Loucy (cell line): ENCODE measurements at regions not wholly inside any gene's neighbourhood (a gene's known extent, or its start where the extent isn't known, plus 50 kb on each side); places are given as distances from the start of the nearest gene placed in this dataset.

Experiments
- EZH2phosphoT487 ChIP-seq: fragments of 200-600 bp; IDR thresholded peaks from 2 replicates; pipeline ENCODE4 v1.6.1; 2018; ENCODE audit warnings: antibody characterized with exemption, mild to moderate bottlenecking, moderate library complexity, borderline replicate concordance
- TF ChIP-seq, protein P1 (sequence below): fragments of 200-600 bp; sonication (generic); conservative IDR thresholded peaks from 2 replicates; pipeline ENCODE4 v1.5.1; 2014; ENCODE audit warnings: mild to moderate bottlenecking, antibody characterized with exemption, low read length

DNA sequence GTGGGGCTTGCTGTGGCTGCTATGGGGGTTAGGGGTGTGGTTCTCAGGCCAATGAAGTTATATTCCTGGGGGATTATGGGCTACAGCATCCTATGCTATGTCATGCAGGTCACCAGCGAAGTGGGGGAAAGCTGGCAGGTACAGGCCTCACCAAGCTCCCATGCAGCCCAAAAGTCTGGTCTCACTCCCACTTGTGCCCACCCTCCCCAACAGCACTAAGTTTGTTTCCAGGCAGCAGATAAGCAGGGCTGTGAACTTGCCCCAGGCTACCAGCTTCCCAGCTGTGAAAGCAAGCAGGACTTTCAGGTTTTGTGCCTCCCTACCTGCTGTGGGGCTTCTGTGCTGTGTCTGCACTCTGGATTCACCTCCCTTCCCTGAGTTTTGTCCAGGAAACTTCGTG, 469.7 kb downstream of the CPS1 start:
- TF ChIP-seq, protein P1, sequence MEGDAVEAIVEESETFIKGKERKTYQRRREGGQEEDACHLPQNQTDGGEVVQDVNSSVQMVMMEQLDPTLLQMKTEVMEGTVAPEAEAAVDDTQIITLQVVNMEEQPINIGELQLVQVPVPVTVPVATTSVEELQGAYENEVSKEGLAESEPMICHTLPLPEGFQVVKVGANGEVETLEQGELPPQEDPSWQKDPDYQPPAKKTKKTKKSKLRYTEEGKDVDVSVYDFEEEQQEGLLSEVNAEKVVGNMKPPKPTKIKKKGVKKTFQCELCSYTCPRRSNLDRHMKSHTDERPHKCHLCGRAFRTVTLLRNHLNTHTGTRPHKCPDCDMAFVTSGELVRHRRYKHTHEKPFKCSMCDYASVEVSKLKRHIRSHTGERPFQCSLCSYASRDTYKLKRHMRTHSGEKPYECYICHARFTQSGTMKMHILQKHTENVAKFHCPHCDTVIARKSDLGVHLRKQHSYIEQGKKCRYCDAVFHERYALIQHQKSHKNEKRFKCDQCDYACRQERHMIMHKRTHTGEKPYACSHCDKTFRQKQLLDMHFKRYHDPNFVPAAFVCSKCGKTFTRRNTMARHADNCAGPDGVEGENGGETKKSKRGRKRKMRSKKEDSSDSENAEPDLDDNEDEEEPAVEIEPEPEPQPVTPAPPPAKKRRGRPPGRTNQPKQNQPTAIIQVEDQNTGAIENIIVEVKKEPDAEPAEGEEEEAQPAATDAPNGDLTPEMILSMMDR = no peak
- TF ChIP-seq EZH2phosphoT487 = no peak
